ENCODE measurements at regions not wholly inside any gene's neighbourhood (a gene's known extent, or its start where the extent isn't known, plus 50 kb on each side); places are given as distances from the start of the nearest gene placed in this dataset.

DNA sequence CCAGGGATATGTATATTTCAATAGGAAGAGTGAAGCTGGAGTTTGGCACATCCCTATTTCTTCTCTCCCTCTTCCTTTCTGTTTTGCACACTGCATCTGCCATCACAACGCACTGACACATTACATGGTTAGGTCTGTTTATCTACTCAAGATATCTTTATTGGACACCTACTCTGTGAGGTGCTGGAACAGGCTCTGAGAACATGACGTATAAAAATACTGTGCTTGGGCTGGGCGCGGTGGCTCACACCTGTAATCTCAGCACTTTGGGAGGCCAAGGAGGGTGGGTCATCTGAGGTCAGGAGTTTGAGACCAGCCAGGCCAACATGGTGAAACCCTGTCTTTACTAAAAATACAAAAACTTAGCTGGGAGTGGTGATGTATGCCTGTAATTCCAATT lies 653.3 kb downstream of the SLC4A3 start:
- Histone ChIP-seq H3K36me3 (ENCODE audit: control insufficient read depth in 2 of 3, insufficient read depth in 3 of 3, low read length in 3 of 3) (no peaks in the 10 kb centered on the region), H3K27ac (ENCODE audit: low read depth in 2 of 2, low read length in 2 of 2) (no peak overlapping the region), H3K9me3 (ENCODE audit: control insufficient read depth in 2 of 3, insufficient read depth in 1 of 3, low read length in 3 of 3) (no peaks in the 10 kb centered on the region), H3K9ac (ENCODE audit: low read length in 3 of 3) (no peak overlapping the region), H3K4me1 (ENCODE audit: control insufficient read depth in 2 of 3, insufficient read depth in 2 of 3, low read depth in 1 of 3, low read length in 3 of 3) (no peaks in the 10 kb centered on the region), H3K4me3 (ENCODE audit: low read length in 3 of 3) (no peak overlapping the region), H3K27me3 (ENCODE audit: control insufficient read depth, insufficient read depth, low read length) (no peaks in the 10 kb centered on the region)
- FAIRE-seq (no peak), DNase-seq (no peak)
- intact Hi-C loops (cut with DNase I): no loop called here
- no peak for TF ChIP-seq CTCF (IDR thresholded peaks at IDR 0.05; ENCODE audit: borderline replicate concordance, extremely low read depth, insufficient read depth)

DNA sequence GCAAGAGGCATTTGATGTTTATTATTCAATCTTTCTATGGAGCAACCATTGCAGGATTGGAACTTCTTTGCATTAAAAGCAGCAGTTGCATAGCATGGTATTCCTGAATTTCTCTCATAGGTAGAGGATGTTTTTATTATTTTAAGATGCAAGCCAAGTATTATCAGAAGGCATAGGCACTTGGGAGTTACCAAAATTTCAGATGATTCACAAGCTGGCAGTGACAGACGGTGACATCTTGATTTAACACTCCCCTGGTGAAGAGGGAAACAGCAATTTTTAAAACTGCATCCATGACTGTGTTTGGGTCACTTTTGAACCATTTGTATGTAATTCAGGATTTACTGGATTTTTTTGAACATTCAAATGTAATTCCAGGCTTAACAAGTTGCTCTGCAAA lies 654.3 kb downstream of the SLC4A3 start:
- FAIRE-seq (no peak), DNase-seq (no peak)
- H3K9me3 ChIP-seq (ENCODE audit: control insufficient read depth in 2 of 3, insufficient read depth in 1 of 3, low read length in 3 of 3): no peaks in the 10 kb centered on the region
- no peak for TF ChIP-seq CTCF (IDR thresholded peaks at IDR 0.05; ENCODE audit: borderline replicate concordance, extremely low read depth, insufficient read depth)
- intact Hi-C loops (cut with DNase I): no loop called here
- no peaks in the 10 kb centered on the region for H3K27me3 ChIP-seq (ENCODE audit: control insufficient read depth, insufficient read depth, low read length)
- H3K36me3 ChIP-seq (ENCODE audit: control insufficient read depth in 2 of 3, insufficient read depth in 3 of 3, low read length in 3 of 3): no peaks in the 10 kb centered on the region
- H3K4me1 ChIP-seq (ENCODE audit: control insufficient read depth in 2 of 3, insufficient read depth in 2 of 3, low read depth in 1 of 3, low read length in 3 of 3): no peaks in the 10 kb centered on the region
- no peak overlapping the region for H3K9ac ChIP-seq (ENCODE audit: low read length in 3 of 3)
- no peak overlapping the region for H3K4me3 ChIP-seq (ENCODE audit: low read length in 3 of 3)
- no peak overlapping the region for H3K27ac ChIP-seq (ENCODE audit: low read depth in 2 of 2, low read length in 2 of 2)

DNA sequence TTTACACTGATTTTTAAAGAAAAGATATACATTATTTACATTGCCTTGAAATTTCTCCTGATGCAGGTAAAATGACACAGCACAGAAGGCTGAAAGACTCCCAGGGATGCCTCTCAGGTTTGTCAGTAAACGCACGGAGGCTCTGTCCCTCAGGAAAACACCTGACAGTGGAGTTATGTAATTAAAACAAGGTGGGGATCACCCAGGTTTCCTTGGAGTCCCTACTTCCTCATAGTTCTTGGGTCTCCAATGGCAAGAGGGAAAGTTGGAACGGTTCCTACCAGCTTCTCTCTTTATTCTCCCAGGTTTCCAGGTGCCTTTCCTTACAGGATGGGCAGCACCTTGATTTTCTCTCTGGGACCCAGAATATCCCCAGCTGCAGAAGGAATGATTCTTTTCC lies 654.8 kb downstream of the SLC4A3 start:
- intact Hi-C loops (cut with DNase I): no loop called here

More for the DNA sequence above, 654.8 kb downstream of the SLC4A3 start:
- H3K9me3 ChIP-seq (ENCODE audit: control insufficient read depth in 2 of 3, insufficient read depth in 1 of 3, low read length in 3 of 3): no peaks in the 10 kb centered on the region
- DNase-seq (no peak), FAIRE-seq (no peak)
- H3K4me1 ChIP-seq (ENCODE audit: control insufficient read depth in 2 of 3, insufficient read depth in 2 of 3, low read depth in 1 of 3, low read length in 3 of 3): no peaks in the 10 kb centered on the region
- no peak overlapping the region for H3K4me3 ChIP-seq (ENCODE audit: low read length in 3 of 3)
- H3K9ac ChIP-seq (ENCODE audit: low read length in 3 of 3): no peak overlapping the region
- no peaks in the 10 kb centered on the region for H3K27me3 ChIP-seq (ENCODE audit: control insufficient read depth, insufficient read depth, low read length)
- no peaks in the 10 kb centered on the region for H3K36me3 ChIP-seq (ENCODE audit: control insufficient read depth in 2 of 3, insufficient read depth in 3 of 3, low read length in 3 of 3)
- no peak overlapping the region for H3K27ac ChIP-seq (ENCODE audit: low read depth in 2 of 2, low read length in 2 of 2)
- TF ChIP-seq CTCF (IDR thresholded peaks at IDR 0.05; ENCODE audit: borderline replicate concordance, extremely low read depth, insufficient read depth): no peak

Measured in kidney (tissue), 13 donors.